ENCODE measurements at regions not wholly inside any gene's neighbourhood (a gene's known extent, or its start where the extent isn't known, plus 50 kb on each side); places are given as distances from the start of the nearest gene placed in this dataset.

GRCh38 chrX:39808471-39808917 lies 289.3 kb downstream of the BCOR start:
- Histone ChIP-seq H3K4me3 (ENCODE audit: low read depth, low read length) (no peak overlapping the region), H3K4me1 (ENCODE audit: control insufficient read depth, insufficient read depth, low read length) (no peaks in the 10 kb centered on the region), H3K36me3 (ENCODE audit: control insufficient read depth in 2 of 2, insufficient read depth in 1 of 2, low read length in 2 of 2) (no peaks in the 10 kb centered on the region), H3K9me3 (ENCODE audit: control insufficient read depth, insufficient read depth, low read depth, low read length) (no peaks in the 10 kb centered on the region), H3K27ac (ENCODE audit: extremely low read depth, low read depth, low read length) (no peak overlapping the region)
- TF ChIP-seq ZNF426 (tag by site-specific recombination; IDR thresholded peaks at IDR 0.05) (no peak), ZNF654 (tag by site-specific recombination; IDR thresholded peaks at IDR 0.05; ENCODE audit: low read depth) (no peak), ZNF488 (tag by site-specific recombination; IDR thresholded peaks at IDR 0.05) (no peak), ZNF23 (tag by site-specific recombination; IDR thresholded peaks at IDR 0.05; ENCODE audit: borderline replicate concordance) (no peak), ZNF518A (tag by site-specific recombination; conservative IDR thresholded peaks at IDR 0.05; ENCODE audit: low read depth) (no peak), ZNF155 (tag by site-specific recombination; IDR thresholded peaks at IDR 0.05) (no peak), SETDB1 (IDR thresholded peaks at IDR 0.05; ENCODE audit: insufficient read length, low read length) (no peak), ZNF157 (tag by site-specific recombination; IDR thresholded peaks at IDR 0.05) (no peak), ZNF48 (tag by site-specific recombination; IDR thresholded peaks at IDR 0.05) (no peak), WT1 (tag by site-specific recombination; IDR thresholded peaks at IDR 0.05) (no peak)
- ChIA-PET POLR2A (no interaction called here), CTCF (interaction anchor here (1.1 kb wide), 1 partner anchor 78 kb away, joined by 5 read pairs; no protein-coding TSS in a partner anchor)

GRCh38 chrX:39809331-39809730 lies 288.4 kb downstream of the BCOR start:
- H3K36me3 ChIP-seq (ENCODE audit: control insufficient read depth in 2 of 2, insufficient read depth in 1 of 2, low read length in 2 of 2), result no peaks in the 10 kb centered on the region
- no peak overlapping the region for H3K27ac ChIP-seq (ENCODE audit: extremely low read depth, low read depth, low read length)
- H3K4me1 ChIP-seq (ENCODE audit: control insufficient read depth, insufficient read depth, low read length), result no peaks in the 10 kb centered on the region
- ChIA-PET CTCF (interaction anchor here (1.1 kb wide), 1 partner anchor 78 kb away, joined by 5 read pairs; no protein-coding TSS in a partner anchor), POLR2A (interaction anchor here (0.6 kb wide), 2 partner anchors 8 to 10 kb away, joined by 3 read pairs; no protein-coding TSS in a partner anchor)
- H3K4me3 ChIP-seq (ENCODE audit: low read depth, low read length), result no peak overlapping the region
- no peaks in the 10 kb centered on the region for H3K9me3 ChIP-seq (ENCODE audit: control insufficient read depth, insufficient read depth, low read depth, low read length)
- TF ChIP-seq ZNF549 (tag by site-specific recombination; IDR thresholded peaks at IDR 0.05) (no peak), ZNF174 (tag by site-specific recombination; IDR thresholded peaks at IDR 0.05) (no peak), ZNF701 (tag by site-specific recombination; IDR thresholded peaks at IDR 0.05) (no peak), ZNF449 (tag by site-specific recombination; IDR thresholded peaks at IDR 0.05) (no peak)

- no peaks in the 10 kb centered on the region for H3K36me3 ChIP-seq (ENCODE audit: control insufficient read depth in 2 of 2, insufficient read depth in 1 of 2, low read length in 2 of 2)
- H3K4me3 ChIP-seq (ENCODE audit: low read depth, low read length), result no peak overlapping the region
- TF ChIP-seq ZNF585B (tag by site-specific recombination; IDR thresholded peaks at IDR 0.05), result no peak
- no peak for TF ChIP-seq ZNF664 (tag by site-specific recombination; IDR thresholded peaks at IDR 0.05)
- TF ChIP-seq OSR2 (tag by site-specific recombination; IDR thresholded peaks at IDR 0.05), result no peak
- TF ChIP-seq ZNF16 (tag by site-specific recombination; IDR thresholded peaks at IDR 0.05; ENCODE audit: low read depth), result peak; percentile 66
- no peak for TF ChIP-seq ZNF24 (tag by site-specific recombination; IDR thresholded peaks at IDR 0.05)
- TF ChIP-seq PRDM10 (tag by site-specific recombination; IDR thresholded peaks at IDR 0.05), result no peak
- H3K27ac ChIP-seq (ENCODE audit: extremely low read depth, low read depth, low read length), result no peak overlapping the region
- POLR2A ChIA-PET, result interaction anchor here (0.5 kb wide), 1 partner anchor 387 kb away, joined by 3 read pairs; no protein-coding TSS in a partner anchor
- no peaks in the 10 kb centered on the region for H3K4me1 ChIP-seq (ENCODE audit: control insufficient read depth, insufficient read depth, low read length)
- no peaks in the 10 kb centered on the region for H3K9me3 ChIP-seq (ENCODE audit: control insufficient read depth, insufficient read depth, low read depth, low read length)
- CTCF ChIA-PET, result interaction anchor here (0.9 kb wide), 1 partner anchor 247 kb away, joined by 3 read pairs; no protein-coding TSS in a partner anchor
Observed at GRCh38 chrX:39810901-39811300, 286.9 kb downstream of the BCOR start.

Data from HEK293 (cell line).